HG02763 (cell line): ENCODE measurements at regions not wholly inside any gene's neighbourhood (a gene's known extent, or its start where the extent isn't known, plus 50 kb on each side); places are given as distances from the start of the nearest gene placed in this dataset.
"Not testable (repeated sequence)": the region's sequence is repeated elsewhere in the genome, so short reads cannot be mapped to it uniquely, and the experiment has no call there.

Source experiments
- ATAC-seq: cut with Tn5 transposase; IDR thresholded peaks from one replicate; pipeline ENCODE4 v1.9.1; 2021; ENCODE audit warnings: mild to moderate bottlenecking, moderate library complexity; ENCODE audit not compliant: unreplicated experiment

- ATAC-seq: no peak
These were observed 970.2 kb upstream of the COX7C start for GRCh38 chr5:85647349-85648127.

- ATAC-seq: no peak
These were observed 969.2 kb upstream of the COX7C start for GRCh38 chr5:85648495-85648894.

GRCh38 chr5:85651731-85652130 lies 966.0 kb upstream of the COX7C start:
- ATAC-seq: no peak

- ATAC-seq: not testable (repeated sequence)
These were observed 963.6 kb upstream of the COX7C start for GRCh38 chr5:85654144-85654543.

- ATAC-seq: no peak
These were observed 961.7 kb upstream of the COX7C start for GRCh38 chr5:85656050-85656449.

- not testable (repeated sequence) for ATAC-seq
These were observed 960.4 kb upstream of the COX7C start for GRCh38 chr5:85657328-85657727.

GRCh38 chr5:85662969-85663707 lies 954.6 kb upstream of the COX7C start:
- not testable (repeated sequence) for ATAC-seq

- ATAC-seq: no peak
These were observed 954.1 kb upstream of the COX7C start for GRCh38 chr5:85663708-85664031.

GRCh38 chr5:85670417-85670816 lies 947.3 kb upstream of the COX7C start:
- ATAC-seq: no peak

GRCh38 chr5:85671223-85671970 lies 946.3 kb upstream of the COX7C start:
- ATAC-seq: no peak

GRCh38 chr5:85681871-85682270 lies 935.9 kb upstream of the COX7C start:
- no peak for ATAC-seq

GRCh38 chr5:85684351-85684750 lies 933.4 kb upstream of the COX7C start:
- no peak for ATAC-seq

GRCh38 chr5:85703296-85703695 lies 914.4 kb upstream of the COX7C start:
- no peak for ATAC-seq

- ATAC-seq: no peak
These were observed 908.0 kb upstream of the COX7C start for GRCh38 chr5:85709728-85710127.

GRCh38 chr5:85716344-85717202 lies 901.2 kb upstream of the COX7C start:
- ATAC-seq: no peak

GRCh38 chr5:85717203-85717563 lies 900.6 kb upstream of the COX7C start:
- no peak for ATAC-seq

GRCh38 chr5:85732185-85732584 lies 885.6 kb upstream of the COX7C start:
- no peak for ATAC-seq

GRCh38 chr5:85741972-85742371 lies 875.8 kb upstream of the COX7C start:
- ATAC-seq: no peak

- ATAC-seq: no peak
These were observed 857.2 kb upstream of the COX7C start for GRCh38 chr5:85760519-85760918.

- no peak for ATAC-seq
These were observed 848.4 kb upstream of the COX7C start for GRCh38 chr5:85769347-85769746.

GRCh38 chr5:85784746-85785145 lies 833.0 kb upstream of the COX7C start:
- no peak for ATAC-seq
